ENCODE measurements at regions not wholly inside any gene's neighbourhood (a gene's known extent, or its start where the extent isn't known, plus 50 kb on each side); places are given as distances from the start of the nearest gene placed in this dataset.
A peak's percentile ranks its signal among the peaks of the same experiment; 100 is the strongest.

- no peaks in the 10 kb centered on the region for H4K20me1 ChIP-seq (ENCODE audit: low read depth)
- no peaks in the 10 kb centered on the region for H3K79me2 ChIP-seq (ENCODE audit: low read depth)
- no peaks in the 10 kb centered on the region for H3K36me3 ChIP-seq
- H3K36me3 Mint-ChIP-seq, result no peaks in the 10 kb centered on the region
- H3K27ac ChIP-seq, result peak overlapping the region; percentile 54
- peak overlapping the region; percentile 50 for H3K4me2 ChIP-seq
- TF ChIP-seq EZH2phosphoT487 (IDR thresholded peaks at IDR 0.05) (no peak), EZH2 (IDR thresholded peaks at IDR 0.05) (no peak)
- TF ChIP-seq, protein P1, sequence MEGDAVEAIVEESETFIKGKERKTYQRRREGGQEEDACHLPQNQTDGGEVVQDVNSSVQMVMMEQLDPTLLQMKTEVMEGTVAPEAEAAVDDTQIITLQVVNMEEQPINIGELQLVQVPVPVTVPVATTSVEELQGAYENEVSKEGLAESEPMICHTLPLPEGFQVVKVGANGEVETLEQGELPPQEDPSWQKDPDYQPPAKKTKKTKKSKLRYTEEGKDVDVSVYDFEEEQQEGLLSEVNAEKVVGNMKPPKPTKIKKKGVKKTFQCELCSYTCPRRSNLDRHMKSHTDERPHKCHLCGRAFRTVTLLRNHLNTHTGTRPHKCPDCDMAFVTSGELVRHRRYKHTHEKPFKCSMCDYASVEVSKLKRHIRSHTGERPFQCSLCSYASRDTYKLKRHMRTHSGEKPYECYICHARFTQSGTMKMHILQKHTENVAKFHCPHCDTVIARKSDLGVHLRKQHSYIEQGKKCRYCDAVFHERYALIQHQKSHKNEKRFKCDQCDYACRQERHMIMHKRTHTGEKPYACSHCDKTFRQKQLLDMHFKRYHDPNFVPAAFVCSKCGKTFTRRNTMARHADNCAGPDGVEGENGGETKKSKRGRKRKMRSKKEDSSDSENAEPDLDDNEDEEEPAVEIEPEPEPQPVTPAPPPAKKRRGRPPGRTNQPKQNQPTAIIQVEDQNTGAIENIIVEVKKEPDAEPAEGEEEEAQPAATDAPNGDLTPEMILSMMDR (IDR thresholded peaks at IDR 0.05), result no peak
- no peaks in the 10 kb centered on the region for H3K9me3 ChIP-seq (ENCODE audit: low read depth)
- no peak overlapping the region for H3K9ac ChIP-seq
- peaks cover 39% of the 10 kb centered on the region for H3K4me1 Mint-ChIP-seq
- H3F3A ChIP-seq (ENCODE audit: low read depth), result peaks cover 23% of the 10 kb centered on the region
- DNase-seq (ENCODE audit: low spot score), result peak; percentile 65
- no peak overlapping the region for H3K4me3 ChIP-seq
- H3K27me3 ChIP-seq, result no peaks in the 10 kb centered on the region
- H3K4me1 ChIP-seq, result peaks cover 43% of the 10 kb centered on the region
- H3K27me3 Mint-ChIP-seq (ENCODE audit: insufficient read depth, low read depth), result peaks cover 2% of the 10 kb centered on the region
- no peak overlapping the region for H2AFZ ChIP-seq (replicated peaks)
- no peak overlapping the region for H3K4me3 Mint-ChIP-seq
- no peak overlapping the region for H3K27ac Mint-ChIP-seq
- H3K9me3 Mint-ChIP-seq, result no peaks in the 10 kb centered on the region
Observed at GRCh38 chr16:47848421-47849109, 307.2 kb downstream of the ABCC12 start.

DNA sequence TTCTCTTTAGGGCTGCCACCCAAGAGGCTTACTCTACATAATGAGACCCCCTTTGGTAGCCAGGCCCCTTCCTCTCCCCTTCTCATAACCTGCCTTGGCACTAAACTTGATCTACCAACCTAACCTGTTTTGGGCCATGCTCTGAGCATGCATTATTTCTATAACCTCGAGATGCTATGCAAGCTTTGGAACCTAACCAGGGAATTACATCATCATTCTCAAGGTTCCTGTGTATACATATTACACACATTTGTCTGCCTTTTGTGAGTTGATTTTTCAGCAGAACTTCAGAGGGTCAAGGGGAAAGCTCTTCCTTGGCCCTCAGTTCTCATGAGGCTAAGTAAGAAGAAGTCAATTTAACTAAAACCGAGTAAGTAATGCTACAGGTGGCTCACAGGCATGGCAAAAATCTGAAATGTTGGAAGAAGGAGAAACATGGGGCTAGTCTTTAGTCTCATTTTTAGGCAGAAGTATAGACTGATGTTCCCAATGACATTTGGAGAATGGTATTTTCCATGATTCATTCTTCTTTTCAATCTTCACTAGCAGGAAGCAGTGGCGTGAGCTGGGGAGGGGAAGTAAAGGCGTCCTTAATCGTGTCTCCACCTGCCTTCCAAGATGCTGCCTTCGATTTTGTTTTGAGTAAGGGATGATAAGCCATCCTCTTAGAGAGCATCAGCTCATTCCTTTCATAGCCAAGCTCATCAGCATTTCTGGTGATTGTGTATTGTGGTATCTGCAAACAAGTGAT is 308.4 kb downstream of the ABCC12 start:
- Histone ChIP-seq H3K4me1 (peaks cover 43% of the 10 kb centered on the region), H3K4me2 (no peak overlapping the region), H3F3A (ENCODE audit: low read depth) (peaks cover 23% of the 10 kb centered on the region), H3K36me3 (no peaks in the 10 kb centered on the region), H3K9ac (no peak overlapping the region), H4K20me1 (ENCODE audit: low read depth) (no peaks in the 10 kb centered on the region), H3K9me3 (ENCODE audit: low read depth) (no peaks in the 10 kb centered on the region), H3K27ac (no peak overlapping the region), H3K79me2 (ENCODE audit: low read depth) (no peaks in the 10 kb centered on the region), H3K27me3 (no peaks in the 10 kb centered on the region), H2AFZ (replicated peaks) (no peak overlapping the region), H3K4me3 (no peak overlapping the region)
- H3K9me3 Mint-ChIP-seq, result no peaks in the 10 kb centered on the region
- no peak overlapping the region for H3K27ac Mint-ChIP-seq
- peaks cover 39% of the 10 kb centered on the region for H3K4me1 Mint-ChIP-seq
- H3K36me3 Mint-ChIP-seq, result no peaks in the 10 kb centered on the region
- TF ChIP-seq, protein P1 (IDR thresholded peaks at IDR 0.05), result no peak
- TF ChIP-seq EZH2 (IDR thresholded peaks at IDR 0.05) (no peak), EZH2phosphoT487 (IDR thresholded peaks at IDR 0.05) (no peak)
- no peaks in the 10 kb centered on the region for H3K27me3 Mint-ChIP-seq (ENCODE audit: insufficient read depth, low read depth)
- no peak overlapping the region for H3K4me3 Mint-ChIP-seq
- DNase-seq (ENCODE audit: low spot score), result no peak

DNA sequence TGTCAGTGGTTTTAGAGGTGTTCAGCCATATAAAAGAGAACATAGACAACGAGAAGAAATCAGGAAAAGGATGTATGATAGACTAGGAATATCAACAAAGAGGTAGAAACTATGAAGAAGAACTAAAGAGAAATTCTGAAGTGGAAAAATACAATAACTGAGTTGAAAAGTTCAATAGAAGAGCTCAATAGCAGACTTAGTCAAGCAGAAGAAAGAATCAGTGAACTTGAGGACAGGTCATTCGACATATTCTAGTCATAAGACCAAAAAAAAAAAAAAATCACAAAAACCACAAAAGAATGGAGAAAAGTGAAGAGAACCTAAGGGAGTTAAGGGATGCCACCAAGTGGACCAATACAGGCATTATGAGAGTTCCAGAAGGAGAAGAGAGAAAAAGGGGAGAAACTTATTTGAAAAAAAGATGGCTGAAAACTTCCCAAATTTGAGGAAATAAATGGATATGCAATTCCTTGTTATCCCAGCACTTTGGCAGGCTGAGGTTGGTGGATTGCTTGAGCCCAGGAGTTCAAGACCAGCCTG is 321.2 kb downstream of the ABCC12 start:
- H3K9me3 ChIP-seq (ENCODE audit: low read depth), result no peaks in the 10 kb centered on the region
- no peaks in the 10 kb centered on the region for H3K27me3 ChIP-seq
- Mint-ChIP-seq H3K4me1 (no peaks in the 10 kb centered on the region), H3K27me3 (ENCODE audit: insufficient read depth, low read depth) (peaks cover 2% of the 10 kb centered on the region), H3K9me3 (peaks cover 24% of the 10 kb centered on the region), H3K36me3 (no peaks in the 10 kb centered on the region), H3K4me3 (no peak overlapping the region), H3K27ac (no peak overlapping the region)
- H2AFZ ChIP-seq (replicated peaks), result no peak overlapping the region
- H4K20me1 ChIP-seq (ENCODE audit: low read depth), result no peaks in the 10 kb centered on the region
- no peak for DNase-seq (ENCODE audit: low spot score)
- H3K79me2 ChIP-seq (ENCODE audit: low read depth), result no peaks in the 10 kb centered on the region
- H3K4me1 ChIP-seq, result no peaks in the 10 kb centered on the region
- no peak overlapping the region for H3K27ac ChIP-seq
- H3F3A ChIP-seq (ENCODE audit: low read depth), result no peaks in the 10 kb centered on the region
- TF ChIP-seq, protein P1 (IDR thresholded peaks at IDR 0.05), result no peak
- no peak for TF ChIP-seq EZH2 (IDR thresholded peaks at IDR 0.05)
- TF ChIP-seq EZH2phosphoT487 (IDR thresholded peaks at IDR 0.05), result no peak
- no peaks in the 10 kb centered on the region for H3K36me3 ChIP-seq
- H3K9ac ChIP-seq, result no peak overlapping the region
- H3K4me3 ChIP-seq, result no peak overlapping the region
- H3K4me2 ChIP-seq, result no peak overlapping the region
